ENCODE measurements at regions not wholly inside any gene's neighbourhood (a gene's known extent, or its start where the extent isn't known, plus 50 kb on each side); places are given as distances from the start of the nearest gene placed in this dataset.

DNA sequence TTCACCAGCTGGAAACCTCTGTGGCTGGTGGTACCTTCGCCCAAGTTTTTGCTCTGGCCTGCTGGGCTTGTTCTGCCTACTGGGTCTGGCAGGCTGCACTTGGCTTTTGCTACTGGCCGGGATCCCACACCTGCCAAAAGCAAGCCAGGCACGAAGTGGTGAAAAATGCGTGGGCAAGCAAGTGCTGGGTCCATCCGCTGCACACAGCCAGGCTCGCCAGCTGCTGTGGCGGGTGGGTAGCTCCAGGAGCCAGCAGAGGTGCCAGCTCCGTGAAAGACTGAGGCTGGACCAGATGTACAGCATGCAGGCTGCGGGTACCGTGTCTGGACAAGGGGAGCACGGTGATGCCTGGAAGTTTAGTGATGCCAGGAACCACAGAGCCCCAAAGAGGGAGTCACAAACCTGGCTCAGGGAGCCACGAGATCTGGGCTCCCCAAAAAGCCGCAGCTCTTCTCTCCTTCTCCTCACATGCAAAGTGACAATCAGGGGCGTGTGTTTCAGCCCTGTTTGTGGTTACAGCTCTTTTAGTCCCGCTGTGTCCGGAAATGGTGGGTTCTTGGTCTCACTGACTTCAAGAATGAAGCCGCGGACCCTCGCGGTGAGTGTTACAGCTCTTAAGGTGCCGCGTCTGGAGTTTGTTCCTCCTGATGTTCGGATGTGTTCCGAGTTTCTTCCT, 1455.6 kb upstream of the GBE1 start:
- ATAC-seq (ENCODE audit: insufficient number of reproducible peaks, low FRiP score, low read depth) (no peak), DNase-seq (ENCODE audit: low spot score) (no peak)
- Histone ChIP-seq H3K36me3 (no peaks in the 10 kb centered on the region), H3K4me3 (no peak overlapping the region), H3K27ac (no peak overlapping the region), H3K27me3 (replicated peaks; ENCODE audit: insufficient read depth) (no peaks in the 10 kb centered on the region), H3K9me3 (no peaks in the 10 kb centered on the region), H3K4me1 (ENCODE audit: control insufficient read depth in 1 of 2, low read depth in 2 of 2) (no peaks in the 10 kb centered on the region)
- TF ChIP-seq, protein P1, sequence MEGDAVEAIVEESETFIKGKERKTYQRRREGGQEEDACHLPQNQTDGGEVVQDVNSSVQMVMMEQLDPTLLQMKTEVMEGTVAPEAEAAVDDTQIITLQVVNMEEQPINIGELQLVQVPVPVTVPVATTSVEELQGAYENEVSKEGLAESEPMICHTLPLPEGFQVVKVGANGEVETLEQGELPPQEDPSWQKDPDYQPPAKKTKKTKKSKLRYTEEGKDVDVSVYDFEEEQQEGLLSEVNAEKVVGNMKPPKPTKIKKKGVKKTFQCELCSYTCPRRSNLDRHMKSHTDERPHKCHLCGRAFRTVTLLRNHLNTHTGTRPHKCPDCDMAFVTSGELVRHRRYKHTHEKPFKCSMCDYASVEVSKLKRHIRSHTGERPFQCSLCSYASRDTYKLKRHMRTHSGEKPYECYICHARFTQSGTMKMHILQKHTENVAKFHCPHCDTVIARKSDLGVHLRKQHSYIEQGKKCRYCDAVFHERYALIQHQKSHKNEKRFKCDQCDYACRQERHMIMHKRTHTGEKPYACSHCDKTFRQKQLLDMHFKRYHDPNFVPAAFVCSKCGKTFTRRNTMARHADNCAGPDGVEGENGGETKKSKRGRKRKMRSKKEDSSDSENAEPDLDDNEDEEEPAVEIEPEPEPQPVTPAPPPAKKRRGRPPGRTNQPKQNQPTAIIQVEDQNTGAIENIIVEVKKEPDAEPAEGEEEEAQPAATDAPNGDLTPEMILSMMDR (IDR thresholded peaks at IDR 0.05), result no peak

DNA sequence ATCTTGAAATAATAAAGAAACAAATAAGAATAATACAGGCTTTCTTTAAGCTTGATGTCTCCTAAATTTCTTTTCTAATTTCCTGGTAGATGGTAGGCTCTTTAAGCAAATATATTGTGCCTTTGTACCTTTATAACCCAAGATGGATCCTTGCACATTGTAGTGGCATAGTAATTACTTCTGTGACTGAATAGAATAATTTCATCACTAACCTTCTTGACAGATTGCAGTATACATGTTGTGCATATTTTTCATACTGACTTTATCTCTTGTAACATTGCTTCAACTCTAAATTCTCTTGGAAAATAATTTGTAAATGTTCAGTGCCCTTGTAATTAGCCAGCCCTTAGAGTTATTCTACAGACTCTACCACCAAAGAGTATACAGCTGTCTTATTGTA, 1433.8 kb upstream of the GBE1 start:
- Histone ChIP-seq H3K36me3 (no peaks in the 10 kb centered on the region), H3K27me3 (replicated peaks; ENCODE audit: insufficient read depth) (no peaks in the 10 kb centered on the region), H3K9me3 (no peaks in the 10 kb centered on the region), H3K4me3 (no peak overlapping the region), H3K4me1 (ENCODE audit: control insufficient read depth in 1 of 2, low read depth in 2 of 2) (no peaks in the 10 kb centered on the region), H3K27ac (no peak overlapping the region)
- ATAC-seq (ENCODE audit: insufficient number of reproducible peaks, low FRiP score, low read depth) (no peak), DNase-seq (ENCODE audit: low spot score) (no peak)
- TF ChIP-seq, protein P1 (IDR thresholded peaks at IDR 0.05), result no peak

DNA sequence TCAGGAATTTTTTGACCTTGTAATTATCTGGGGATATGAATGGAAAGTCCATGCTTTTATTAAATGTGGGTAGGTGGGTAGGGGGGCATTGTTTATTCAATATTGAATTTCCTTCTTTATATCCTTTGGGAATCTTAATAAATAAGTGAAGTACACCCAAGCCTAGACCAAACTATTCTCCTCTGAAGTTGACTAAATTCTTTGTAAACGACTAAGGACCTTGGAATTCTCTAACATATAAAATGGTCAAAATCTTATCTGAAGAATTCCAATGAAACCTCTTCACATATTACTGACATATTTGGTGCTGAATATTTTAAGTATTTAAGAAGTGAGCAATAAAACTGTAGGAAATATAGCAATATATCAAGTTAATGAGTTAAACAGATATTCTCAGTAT, 1432.1 kb upstream of the GBE1 start:
- Histone ChIP-seq H3K4me3 (no peak overlapping the region), H3K36me3 (no peaks in the 10 kb centered on the region), H3K9me3 (no peaks in the 10 kb centered on the region), H3K27ac (no peak overlapping the region), H3K27me3 (replicated peaks; ENCODE audit: insufficient read depth) (no peaks in the 10 kb centered on the region), H3K4me1 (ENCODE audit: control insufficient read depth in 1 of 2, low read depth in 2 of 2) (no peaks in the 10 kb centered on the region)
- TF ChIP-seq, protein P1 (IDR thresholded peaks at IDR 0.05), result no peak
- ATAC-seq (ENCODE audit: insufficient number of reproducible peaks, low FRiP score, low read depth) (no peak), DNase-seq (ENCODE audit: low spot score) (no peak)

DNA sequence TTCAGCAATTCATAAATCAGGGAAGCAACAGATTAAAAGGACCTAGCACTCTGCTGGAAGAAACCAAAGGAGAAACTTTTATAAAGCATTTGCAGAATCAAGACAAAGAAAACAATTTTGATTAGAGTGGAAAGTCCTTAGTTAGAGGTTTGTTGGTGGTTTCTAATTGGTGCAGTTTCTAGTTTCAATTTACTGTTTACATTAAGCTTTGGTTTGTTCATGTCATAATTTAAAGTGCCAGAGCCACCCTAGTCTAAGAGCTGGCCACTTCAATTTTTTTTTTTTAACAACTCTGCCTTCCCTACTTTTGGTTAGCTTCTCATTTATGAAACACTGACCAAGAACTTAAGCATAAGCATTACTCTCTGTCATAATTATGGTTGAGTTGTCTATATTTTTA, 1428.2 kb upstream of the GBE1 start:
- H3K27ac ChIP-seq, result no peak overlapping the region
- no peaks in the 10 kb centered on the region for H3K36me3 ChIP-seq
- no peaks in the 10 kb centered on the region for H3K4me1 ChIP-seq (ENCODE audit: control insufficient read depth in 1 of 2, low read depth in 2 of 2)
- no peaks in the 10 kb centered on the region for H3K9me3 ChIP-seq
- no peaks in the 10 kb centered on the region for H3K27me3 ChIP-seq (replicated peaks; ENCODE audit: insufficient read depth)
- DNase-seq (ENCODE audit: low spot score), result no peak
- TF ChIP-seq, protein P1 (IDR thresholded peaks at IDR 0.05), result no peak
- ATAC-seq (ENCODE audit: insufficient number of reproducible peaks, low FRiP score, low read depth), result no peak
- H3K4me3 ChIP-seq, result no peak overlapping the region

DNA sequence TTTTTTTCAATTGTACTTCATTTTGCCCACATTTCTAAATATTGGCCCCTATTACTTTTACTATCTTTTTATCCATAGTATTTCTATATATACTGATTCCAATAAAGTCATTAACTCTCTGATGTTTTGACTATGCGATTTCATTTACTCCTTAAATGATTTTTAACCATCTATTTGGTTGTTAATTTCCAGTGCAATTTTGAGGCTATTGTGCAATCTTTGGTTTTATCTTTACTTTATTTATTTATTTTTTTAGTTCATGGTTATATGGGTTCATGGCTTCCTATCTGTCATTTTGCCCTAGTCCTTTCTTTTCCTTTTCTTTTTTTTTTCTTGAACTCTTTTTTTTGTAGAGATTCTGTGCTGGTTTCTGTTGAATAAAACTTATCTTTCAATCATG, 1408.0 kb upstream of the GBE1 start:
- ATAC-seq (ENCODE audit: insufficient number of reproducible peaks, low FRiP score, low read depth) (no peak), DNase-seq (ENCODE audit: low spot score) (no peak)
- TF ChIP-seq, protein P1 (IDR thresholded peaks at IDR 0.05), result no peak
- H3K27me3 ChIP-seq (replicated peaks; ENCODE audit: insufficient read depth), result no peaks in the 10 kb centered on the region
- no peaks in the 10 kb centered on the region for H3K9me3 ChIP-seq
- H3K27ac ChIP-seq, result no peak overlapping the region
- H3K36me3 ChIP-seq, result no peaks in the 10 kb centered on the region
- H3K4me3 ChIP-seq, result no peak overlapping the region
- H3K4me1 ChIP-seq (ENCODE audit: control insufficient read depth in 1 of 2, low read depth in 2 of 2), result no peaks in the 10 kb centered on the region

All from thoracic aorta (tissue), 2 donors.